HL-60 (cell line): ENCODE measurements at regions not wholly inside any gene's neighbourhood (a gene's known extent, or its start where the extent isn't known, plus 50 kb on each side); places are given as distances from the start of the nearest gene placed in this dataset.

ENCODE experiments used
- DNase-seq, 2 experiments: peaks; one replicate each; pipeline ENCODE4 v3.0.0-alpha.2; 2010 to 2020; ENCODE audit warnings: low read depth in 1 of 2, low spot score in 1 of 2
- H3K27ac ChIP-seq: fragments of 250-450 bp; sonication (Bioruptor Pico); replicated peaks from 2 replicates; pipeline ENCODE4 v1.5.1; 2020; ENCODE audit warnings: mild to moderate bottlenecking, moderate library complexity
- H3K27me3 ChIP-seq: fragments of 250-450 bp; sonication (Bioruptor Pico); 2 replicates; pipeline ENCODE4 v1.5.1; 2021; ENCODE audit warnings: mild to moderate bottlenecking, moderate library complexity; ENCODE audit not compliant: insufficient read depth, poor library complexity, severe bottlenecking
- H3K4me3 ChIP-seq: replicated peaks from 2 replicates; pipeline ENCODE4 v1.5.1; 2011; ENCODE audit warnings: mild to moderate bottlenecking, control low read depth, low read length; ENCODE audit not compliant: insufficient read depth
- GABPA ChIP-seq: IDR thresholded peaks from 2 replicates; pipeline ENCODE4 v1.6.1; 2012; ENCODE audit warnings: low read depth
- POLR2AphosphoS5 ChIP-seq: IDR thresholded peaks from 2 replicates; pipeline ENCODE4 v1.6.1; 2012; ENCODE audit warnings: low read depth
- SPI1 ChIP-seq: IDR thresholded peaks from 2 replicates; pipeline ENCODE4 v1.6.1; 2012; ENCODE audit warnings: low read depth, mild to moderate bottlenecking, borderline replicate concordance
- TF ChIP-seq, protein P1 (sequence below): IDR thresholded peaks from 2 replicates; pipeline ENCODE4 v1.6.1; 2012; ENCODE audit warnings: low read depth; ENCODE audit not compliant: insufficient replicate concordance
- TF ChIP-seq, protein P2 (sequence below): IDR thresholded peaks from one replicate; pipeline ENCODE4 v1.5.1; 2011; ENCODE audit warnings: low read length, control low read depth, inconsistent platforms; ENCODE audit not compliant: insufficient read depth

DNA sequence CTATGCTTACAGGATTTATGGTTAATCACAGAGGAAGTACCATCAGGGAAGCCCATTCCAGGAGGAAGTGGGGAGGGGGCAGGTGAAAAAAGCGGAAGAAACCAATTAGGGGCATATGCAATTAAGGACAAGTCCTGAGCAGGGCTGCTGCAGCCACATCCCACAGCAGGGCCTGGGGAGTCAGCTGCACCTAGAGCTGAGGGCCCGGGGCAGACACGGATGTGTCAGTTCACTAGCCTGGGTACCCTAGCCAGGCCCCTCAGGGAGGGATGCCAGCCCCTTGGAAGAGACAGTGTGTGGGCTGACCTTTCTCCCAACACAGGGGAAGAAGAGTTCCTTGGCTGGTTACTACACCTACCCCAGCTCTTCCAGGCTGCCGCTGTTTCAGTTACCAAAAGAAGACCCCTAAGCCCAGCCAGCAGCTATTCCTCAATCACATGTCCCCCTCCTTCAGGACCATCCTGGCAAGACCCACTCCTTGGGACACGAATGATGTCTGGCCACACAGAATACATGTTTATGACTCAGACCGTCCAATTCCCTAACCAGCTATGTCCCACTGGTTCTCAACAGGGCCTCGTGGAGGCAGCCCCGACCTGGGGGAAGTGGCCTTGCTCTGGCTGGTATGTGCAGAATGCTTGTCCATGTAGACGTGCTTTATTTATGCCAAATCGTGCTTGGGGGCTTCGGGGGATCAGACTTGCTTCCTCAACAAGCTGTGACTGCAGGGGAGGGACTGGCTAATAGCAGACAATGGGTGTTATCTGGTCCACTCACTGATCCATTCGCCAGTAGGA is 133.7 kb upstream of the RTL1 start:
- no peak for DNase-seq
- no peaks in the 10 kb centered on the region for H3K27me3 ChIP-seq
- TF ChIP-seq, protein P1, sequence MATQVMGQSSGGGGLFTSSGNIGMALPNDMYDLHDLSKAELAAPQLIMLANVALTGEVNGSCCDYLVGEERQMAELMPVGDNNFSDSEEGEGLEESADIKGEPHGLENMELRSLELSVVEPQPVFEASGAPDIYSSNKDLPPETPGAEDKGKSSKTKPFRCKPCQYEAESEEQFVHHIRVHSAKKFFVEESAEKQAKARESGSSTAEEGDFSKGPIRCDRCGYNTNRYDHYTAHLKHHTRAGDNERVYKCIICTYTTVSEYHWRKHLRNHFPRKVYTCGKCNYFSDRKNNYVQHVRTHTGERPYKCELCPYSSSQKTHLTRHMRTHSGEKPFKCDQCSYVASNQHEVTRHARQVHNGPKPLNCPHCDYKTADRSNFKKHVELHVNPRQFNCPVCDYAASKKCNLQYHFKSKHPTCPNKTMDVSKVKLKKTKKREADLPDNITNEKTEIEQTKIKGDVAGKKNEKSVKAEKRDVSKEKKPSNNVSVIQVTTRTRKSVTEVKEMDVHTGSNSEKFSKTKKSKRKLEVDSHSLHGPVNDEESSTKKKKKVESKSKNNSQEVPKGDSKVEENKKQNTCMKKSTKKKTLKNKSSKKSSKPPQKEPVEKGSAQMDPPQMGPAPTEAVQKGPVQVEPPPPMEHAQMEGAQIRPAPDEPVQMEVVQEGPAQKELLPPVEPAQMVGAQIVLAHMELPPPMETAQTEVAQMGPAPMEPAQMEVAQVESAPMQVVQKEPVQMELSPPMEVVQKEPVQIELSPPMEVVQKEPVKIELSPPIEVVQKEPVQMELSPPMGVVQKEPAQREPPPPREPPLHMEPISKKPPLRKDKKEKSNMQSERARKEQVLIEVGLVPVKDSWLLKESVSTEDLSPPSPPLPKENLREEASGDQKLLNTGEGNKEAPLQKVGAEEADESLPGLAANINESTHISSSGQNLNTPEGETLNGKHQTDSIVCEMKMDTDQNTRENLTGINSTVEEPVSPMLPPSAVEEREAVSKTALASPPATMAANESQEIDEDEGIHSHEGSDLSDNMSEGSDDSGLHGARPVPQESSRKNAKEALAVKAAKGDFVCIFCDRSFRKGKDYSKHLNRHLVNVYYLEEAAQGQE = no peak
- no peak for TF ChIP-seq SPI1
- TF ChIP-seq GABPA = no peak
- no peak for TF ChIP-seq POLR2AphosphoS5
- TF ChIP-seq, protein P2, sequence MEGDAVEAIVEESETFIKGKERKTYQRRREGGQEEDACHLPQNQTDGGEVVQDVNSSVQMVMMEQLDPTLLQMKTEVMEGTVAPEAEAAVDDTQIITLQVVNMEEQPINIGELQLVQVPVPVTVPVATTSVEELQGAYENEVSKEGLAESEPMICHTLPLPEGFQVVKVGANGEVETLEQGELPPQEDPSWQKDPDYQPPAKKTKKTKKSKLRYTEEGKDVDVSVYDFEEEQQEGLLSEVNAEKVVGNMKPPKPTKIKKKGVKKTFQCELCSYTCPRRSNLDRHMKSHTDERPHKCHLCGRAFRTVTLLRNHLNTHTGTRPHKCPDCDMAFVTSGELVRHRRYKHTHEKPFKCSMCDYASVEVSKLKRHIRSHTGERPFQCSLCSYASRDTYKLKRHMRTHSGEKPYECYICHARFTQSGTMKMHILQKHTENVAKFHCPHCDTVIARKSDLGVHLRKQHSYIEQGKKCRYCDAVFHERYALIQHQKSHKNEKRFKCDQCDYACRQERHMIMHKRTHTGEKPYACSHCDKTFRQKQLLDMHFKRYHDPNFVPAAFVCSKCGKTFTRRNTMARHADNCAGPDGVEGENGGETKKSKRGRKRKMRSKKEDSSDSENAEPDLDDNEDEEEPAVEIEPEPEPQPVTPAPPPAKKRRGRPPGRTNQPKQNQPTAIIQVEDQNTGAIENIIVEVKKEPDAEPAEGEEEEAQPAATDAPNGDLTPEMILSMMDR = no peak
- H3K4me3 ChIP-seq = no peak overlapping the region
- H3K27ac ChIP-seq = no peak overlapping the region

- H3K4me3 ChIP-seq = no peak overlapping the region
- no peak for TF ChIP-seq GABPA
- TF ChIP-seq, protein P2 = no peak
- TF ChIP-seq, protein P1 = no peak
- TF ChIP-seq POLR2AphosphoS5 = no peak
- TF ChIP-seq SPI1 = no peak
- no peak overlapping the region for H3K27ac ChIP-seq
- DNase-seq = no peak
- no peaks in the 10 kb centered on the region for H3K27me3 ChIP-seq
Measured at GRCh38 chr14:101039031-101039754, 135.7 kb upstream of the RTL1 start.

DNA sequence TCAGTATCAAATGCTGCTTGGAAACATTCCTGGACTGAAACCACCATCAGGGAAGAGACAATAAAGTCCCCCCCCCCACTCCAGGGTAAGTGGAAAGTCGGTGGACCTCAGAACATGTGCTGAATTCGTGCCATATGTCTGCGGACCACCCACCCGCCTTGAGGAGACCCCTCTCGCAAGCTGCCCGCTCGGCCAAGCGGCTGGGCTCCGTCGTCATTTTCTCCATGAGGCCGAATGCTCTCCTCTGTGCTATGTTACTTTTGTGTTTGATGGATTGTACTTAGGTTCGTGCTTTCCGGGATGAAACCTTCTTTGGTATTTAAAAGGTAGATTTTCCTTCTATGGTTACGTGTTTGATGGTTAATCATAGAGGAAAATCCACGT is 136.2 kb upstream of the RTL1 start:
- no peaks in the 10 kb centered on the region for H3K27me3 ChIP-seq
- DNase-seq = no peak
- H3K4me3 ChIP-seq = no peak overlapping the region
- TF ChIP-seq, protein P1 = no peak
- TF ChIP-seq POLR2AphosphoS5 = no peak
- TF ChIP-seq, protein P2 = no peak
- TF ChIP-seq GABPA = no peak
- TF ChIP-seq SPI1 = no peak
- H3K27ac ChIP-seq = no peak overlapping the region
